Activated T-helper 1 cell treated with anti-CD3 and anti-CD28 coated beads, Interleukin-12 subunit alpha, Interleukin-12 subunit beta, Interleukin-2, Interleukin-4 antibody, amounts not matched to agents 30 ng/mL and 10 ng/mL and 1 ng/mL, durations not matched to agents 14 hours and 24 hours and 36 hours (primary cell): ENCODE measurements at regions not wholly inside any gene's neighbourhood (a gene's known extent, or its start where the extent isn't known, plus 50 kb on each side); places are given as distances from the start of the nearest gene placed in this dataset.
"Not testable (repeated sequence)": the region's sequence is repeated elsewhere in the genome, so short reads cannot be mapped to it uniquely, and the experiment has no call there.

Experiments used
- DNase-seq: peaks from one replicate; pipeline ENCODE4 v3.0.0; 2021; ENCODE audit warnings: low spot score
- H3K27ac Mint-ChIP-seq: one replicate; pipeline ENCODE4 v1.8.0; 2021; ENCODE audit warnings: mild to moderate bottlenecking, mixed read lengths
- H3K27me3 Mint-ChIP-seq: one replicate; pipeline ENCODE4 v1.8.0; 2022; ENCODE audit warnings: mild to moderate bottlenecking, moderate library complexity, mixed read lengths; ENCODE audit not compliant: insufficient read depth
- H3K36me3 Mint-ChIP-seq: one replicate; pipeline ENCODE4 v1.8.0; 2021; ENCODE audit warnings: low read depth, mixed read lengths
- H3K4me1 Mint-ChIP-seq: one replicate; pipeline ENCODE4 v1.8.0; 2021; ENCODE audit warnings: low read depth, mixed read lengths
- H3K4me3 Mint-ChIP-seq: one replicate; pipeline ENCODE4 v1.8.0; 2021; ENCODE audit warnings: mild to moderate bottlenecking, moderate library complexity, mixed read lengths
- H3K9me3 Mint-ChIP-seq: one replicate; pipeline ENCODE4 v1.8.0; 2021; ENCODE audit warnings: mixed read lengths
- intact Hi-C: fragments of 100-400 bp; cut with micrococcal nuclease; formaldehyde crosslinking; loops from one replicate; pipeline ENCODE4 v1.15.1; 2024

- peaks cover 9% of the 10 kb centered on the region for H3K27me3 Mint-ChIP-seq
- H3K27ac Mint-ChIP-seq: no peak overlapping the region
- intact Hi-C loops: no loop called here
- no peak for DNase-seq
- peaks cover 4% of the 10 kb centered on the region for H3K9me3 Mint-ChIP-seq
- no peaks in the 10 kb centered on the region for H3K4me1 Mint-ChIP-seq
- H3K4me3 Mint-ChIP-seq: no peak overlapping the region
- H3K36me3 Mint-ChIP-seq: no peaks in the 10 kb centered on the region
Measured at GRCh38 chr5:97554977-97555643, 372.1 kb upstream of the RIOK2 start.

- no peaks in the 10 kb centered on the region for H3K36me3 Mint-ChIP-seq
- H3K4me3 Mint-ChIP-seq: no peak overlapping the region
- peaks cover 4% of the 10 kb centered on the region for H3K9me3 Mint-ChIP-seq
- no peak overlapping the region for H3K27ac Mint-ChIP-seq
- DNase-seq: no peak
- no peaks in the 10 kb centered on the region for H3K4me1 Mint-ChIP-seq
- H3K27me3 Mint-ChIP-seq: peaks cover 9% of the 10 kb centered on the region
- intact Hi-C loops: no loop called here
Measured at GRCh38 chr5:97555644-97555981, 372.6 kb upstream of the RIOK2 start.

- H3K27ac Mint-ChIP-seq: no peak overlapping the region
- no peak overlapping the region for H3K4me3 Mint-ChIP-seq
- no peaks in the 10 kb centered on the region for H3K27me3 Mint-ChIP-seq
- no peaks in the 10 kb centered on the region for H3K36me3 Mint-ChIP-seq
- no peak for DNase-seq
- H3K4me1 Mint-ChIP-seq: no peaks in the 10 kb centered on the region
- intact Hi-C loops: no loop called here
- H3K9me3 Mint-ChIP-seq: peaks cover 4% of the 10 kb centered on the region
Measured at GRCh38 chr5:97559827-97560598, 377.0 kb upstream of the RIOK2 start.

- Mint-ChIP-seq H3K9me3 (peaks cover 4% of the 10 kb centered on the region), H3K36me3 (no peaks in the 10 kb centered on the region), H3K27ac (no peak overlapping the region), H3K4me3 (no peak overlapping the region), H3K4me1 (no peaks in the 10 kb centered on the region), H3K27me3 (no peaks in the 10 kb centered on the region)
- intact Hi-C loops: no loop called here
- no peak for DNase-seq
Measured at GRCh38 chr5:97560599-97560993, 377.5 kb upstream of the RIOK2 start.

- Mint-ChIP-seq H3K27ac (no peak overlapping the region), H3K4me3 (no peak overlapping the region), H3K9me3 (no peaks in the 10 kb centered on the region), H3K27me3 (no peaks in the 10 kb centered on the region), H3K4me1 (no peaks in the 10 kb centered on the region), H3K36me3 (no peaks in the 10 kb centered on the region)
- intact Hi-C loops: no loop called here
- no peak for DNase-seq
Measured at GRCh38 chr5:97563050-97563657, 380.1 kb upstream of the RIOK2 start.

- Mint-ChIP-seq H3K9me3 (peaks cover 22% of the 10 kb centered on the region), H3K4me1 (no peaks in the 10 kb centered on the region), H3K4me3 (no peak overlapping the region), H3K27ac (no peak overlapping the region), H3K27me3 (no peaks in the 10 kb centered on the region), H3K36me3 (no peaks in the 10 kb centered on the region)
- DNase-seq: no peak
- intact Hi-C loops: no loop called here
Measured at GRCh38 chr5:97568382-97568781, 385.3 kb upstream of the RIOK2 start.

- no peaks in the 10 kb centered on the region for H3K4me1 Mint-ChIP-seq
- H3K36me3 Mint-ChIP-seq: no peaks in the 10 kb centered on the region
- no peak for DNase-seq
- intact Hi-C loops: no loop called here
- H3K27me3 Mint-ChIP-seq: no peaks in the 10 kb centered on the region
- peaks cover 22% of the 10 kb centered on the region for H3K9me3 Mint-ChIP-seq
- H3K27ac Mint-ChIP-seq: no peak overlapping the region
- H3K4me3 Mint-ChIP-seq: no peak overlapping the region
Measured at GRCh38 chr5:97570242-97570641, 387.2 kb upstream of the RIOK2 start.

- H3K27me3 Mint-ChIP-seq: no peaks in the 10 kb centered on the region
Measured at GRCh38 chr5:97575322-97575721, 392.3 kb upstream of the RIOK2 start.

GRCh38 chr5:97576956-97577355, 393.9 kb upstream of the RIOK2 start:
- Mint-ChIP-seq H3K36me3 (no peaks in the 10 kb centered on the region), H3K27ac (no peak overlapping the region), H3K4me3 (no peak overlapping the region), H3K9me3 (peaks cover 6% of the 10 kb centered on the region), H3K4me1 (no peaks in the 10 kb centered on the region), H3K27me3 (no peaks in the 10 kb centered on the region)
- no peak for DNase-seq
- intact Hi-C loops: no loop called here

More at GRCh38 chr5:97575322-97575721, 392.3 kb upstream of the RIOK2 start:
- no peak for DNase-seq
- intact Hi-C loops: no loop called here
- Mint-ChIP-seq H3K27ac (no peak overlapping the region), H3K4me1 (no peaks in the 10 kb centered on the region), H3K36me3 (no peaks in the 10 kb centered on the region), H3K4me3 (no peak overlapping the region), H3K9me3 (peaks cover 15% of the 10 kb centered on the region)

- H3K4me3 Mint-ChIP-seq, H3K4me1 Mint-ChIP-seq, H3K27ac Mint-ChIP-seq, DNase-seq, H3K9me3 Mint-ChIP-seq, H3K36me3 Mint-ChIP-seq, H3K27me3 Mint-ChIP-seq, intact Hi-C loops: not testable (repeated sequence)
Measured at GRCh38 chr5:97579977-97580376, 396.9 kb upstream of the RIOK2 start.

GRCh38 chr5:97580746-97581145, 397.7 kb upstream of the RIOK2 start:
- H3K9me3 Mint-ChIP-seq: peaks cover 6% of the 10 kb centered on the region
- H3K4me1 Mint-ChIP-seq: no peaks in the 10 kb centered on the region
- no peaks in the 10 kb centered on the region for H3K36me3 Mint-ChIP-seq
- no peak overlapping the region for H3K27ac Mint-ChIP-seq
- DNase-seq: no peak
- H3K27me3 Mint-ChIP-seq: no peaks in the 10 kb centered on the region
- intact Hi-C loops: no loop called here
- no peak overlapping the region for H3K4me3 Mint-ChIP-seq

GRCh38 chr5:97591781-97592180, 408.7 kb upstream of the RIOK2 start:
- no peaks in the 10 kb centered on the region for H3K36me3 Mint-ChIP-seq
- peaks cover 12% of the 10 kb centered on the region for H3K9me3 Mint-ChIP-seq
- H3K27me3 Mint-ChIP-seq: no peaks in the 10 kb centered on the region
- intact Hi-C loops: no loop called here
- DNase-seq: no peak
- H3K27ac Mint-ChIP-seq: no peak overlapping the region
- H3K4me1 Mint-ChIP-seq: no peaks in the 10 kb centered on the region
- no peak overlapping the region for H3K4me3 Mint-ChIP-seq

- no peak overlapping the region for H3K4me3 Mint-ChIP-seq
- no peaks in the 10 kb centered on the region for H3K36me3 Mint-ChIP-seq
- no peaks in the 10 kb centered on the region for H3K4me1 Mint-ChIP-seq
- H3K27ac Mint-ChIP-seq: no peak overlapping the region
- no peaks in the 10 kb centered on the region for H3K27me3 Mint-ChIP-seq
- no peak for DNase-seq
- intact Hi-C loops: no loop called here
- peaks cover 22% of the 10 kb centered on the region for H3K9me3 Mint-ChIP-seq
Measured at GRCh38 chr5:97600486-97600885, 417.4 kb upstream of the RIOK2 start.
